SK-N-SH treated with all-trans-retinoic acid at 6 μM for 48 hours (cell line): ENCODE measurements at regions not wholly inside any gene's neighbourhood (a gene's known extent, or its start where the extent isn't known, plus 50 kb on each side); places are given as distances from the start of the nearest gene placed in this dataset.

ENCODE experiments used
- ARNTL ChIP-seq: fragments of 450-650 bp; formaldehyde crosslinking; IDR thresholded peaks from 2 replicates; pipeline ENCODE4 v1.5.0; 2020; ENCODE audit warnings: low read depth, mild to moderate bottlenecking, moderate library complexity, borderline replicate concordance
- ESRRG ChIP-seq: fragments of 250-450 bp; sonication (Bioruptor Pico); IDR thresholded peaks from 2 replicates; pipeline ENCODE4 v1.6.1; 2021; ENCODE audit warnings: mild to moderate bottlenecking
- ISL1 ChIP-seq: fragments of 250-450 bp; sonication (Bioruptor Pico); IDR thresholded peaks from 2 replicates; pipeline ENCODE4 v2.1.2; 2022; ENCODE audit warnings: mild to moderate bottlenecking, moderate library complexity
- OSR1 ChIP-seq: fragments of 250-450 bp; sonication (Bioruptor Pico); IDR thresholded peaks from 2 replicates; pipeline ENCODE4 v1.8.0; 2022; ENCODE audit warnings: moderate library complexity, mild to moderate bottlenecking, inconsistent platforms
- PPARA ChIP-seq: fragments of 250-450 bp; sonication (Bioruptor Pico); IDR thresholded peaks from 2 replicates; pipeline ENCODE4 v1.5.0; 2020; ENCODE audit warnings: mild to moderate bottlenecking, borderline replicate concordance
- RARB ChIP-seq: fragments of 250-450 bp; sonication (Bioruptor Pico); IDR thresholded peaks from 2 replicates; pipeline ENCODE4 v1.8.0; 2021; ENCODE audit warnings: mild to moderate bottlenecking, moderate library complexity
- SNAI2 ChIP-seq: fragments of 250-450 bp; sonication (Bioruptor Pico); IDR thresholded peaks from 2 replicates; pipeline ENCODE4 v1.5.0; 2020; ENCODE audit warnings: mild to moderate bottlenecking, moderate library complexity
- TCF4 ChIP-seq: fragments of 250-450 bp; sonication (Bioruptor Pico); IDR thresholded peaks from 2 replicates; pipeline ENCODE4 v1.8.0; 2021; ENCODE audit warnings: mild to moderate bottlenecking, moderate library complexity, borderline replicate concordance
- TOX ChIP-seq: fragments of 250-450 bp; sonication (Bioruptor Pico); IDR thresholded peaks from 2 replicates; pipeline ENCODE4 v1.8.0; 2021; ENCODE audit warnings: mild to moderate bottlenecking, moderate library complexity, borderline replicate concordance
- ZFP3 ChIP-seq: fragments of 250-450 bp; sonication (Bioruptor Pico); IDR thresholded peaks from 2 replicates; pipeline ENCODE4 v1.5.0; 2020; ENCODE audit warnings: mild to moderate bottlenecking, moderate library complexity
- ZNF565 ChIP-seq: fragments of 450-650 bp; formaldehyde crosslinking; conservative IDR thresholded peaks from 2 replicates; pipeline ENCODE4 v1.5.0; 2020; ENCODE audit warnings: low read depth, mild to moderate bottlenecking, moderate library complexity
- TF ChIP-seq, protein P1 (sequence below): fragments of 250-450 bp; sonication (Bioruptor Pico); IDR thresholded peaks from 2 replicates; pipeline ENCODE4 v1.8.0; 2021; ENCODE audit warnings: low read depth, mild to moderate bottlenecking, moderate library complexity, borderline replicate concordance
- TF ChIP-seq, protein P2 (sequence below): fragments of 250-450 bp; sonication (Bioruptor Pico); IDR thresholded peaks from 2 replicates; pipeline ENCODE4 v1.5.1; 2020; ENCODE audit warnings: low read depth, mild to moderate bottlenecking, moderate library complexity

DNA sequence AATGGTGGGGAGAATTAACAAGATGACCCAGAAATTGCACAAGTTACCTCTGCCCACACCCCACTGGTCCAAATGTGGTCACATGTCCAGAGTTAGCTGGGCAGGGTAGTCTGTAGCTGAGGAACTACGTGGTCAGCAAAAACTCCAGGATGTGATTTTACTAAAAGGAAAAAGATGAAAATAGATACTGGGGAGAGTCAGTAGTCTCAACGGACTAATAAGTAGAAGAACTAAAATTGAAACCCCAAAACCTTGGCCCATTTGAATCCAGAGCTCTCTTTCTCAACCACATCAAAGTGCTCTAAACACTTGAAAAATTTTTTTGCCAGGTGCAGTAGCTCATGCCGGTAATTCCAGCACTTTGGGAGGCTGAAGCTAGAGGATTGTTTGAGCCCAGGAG, 146.3 kb downstream of the SKIDA1 start:
- TF ChIP-seq ESRRG (CRISPR knock-in tag) (no peak), ZFP3 (CRISPR knock-in tag) (no peak), PPARA (CRISPR knock-in tag) (no peak), TOX (CRISPR knock-in tag) (no peak), RARB (CRISPR knock-in tag) (no peak), ARNTL (CRISPR knock-in tag) (no peak), ZNF565 (CRISPR knock-in tag) (no peak), ISL1 (CRISPR knock-in tag) (no peak), OSR1 (CRISPR knock-in tag) (no peak), SNAI2 (CRISPR knock-in tag) (no peak), TCF4 (CRISPR knock-in tag) (no peak)
- TF ChIP-seq, protein P1, sequence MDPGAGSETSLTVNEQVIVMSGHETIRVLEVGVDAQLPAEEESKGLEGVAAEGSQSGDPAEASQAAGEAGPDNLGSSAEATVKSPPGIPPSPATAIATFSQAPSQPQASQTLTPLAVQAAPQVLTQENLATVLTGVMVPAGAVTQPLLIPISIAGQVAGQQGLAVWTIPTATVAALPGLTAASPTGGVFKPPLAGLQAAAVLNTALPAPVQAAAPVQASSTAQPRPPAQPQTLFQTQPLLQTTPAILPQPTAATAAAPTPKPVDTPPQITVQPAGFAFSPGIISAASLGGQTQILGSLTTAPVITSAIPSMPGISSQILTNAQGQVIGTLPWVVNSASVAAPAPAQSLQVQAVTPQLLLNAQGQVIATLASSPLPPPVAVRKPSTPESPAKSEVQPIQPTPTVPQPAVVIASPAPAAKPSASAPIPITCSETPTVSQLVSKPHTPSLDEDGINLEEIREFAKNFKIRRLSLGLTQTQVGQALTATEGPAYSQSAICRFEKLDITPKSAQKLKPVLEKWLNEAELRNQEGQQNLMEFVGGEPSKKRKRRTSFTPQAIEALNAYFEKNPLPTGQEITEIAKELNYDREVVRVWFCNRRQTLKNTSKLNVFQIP (CRISPR knock-in tag) = no peak
- TF ChIP-seq, protein P2, sequence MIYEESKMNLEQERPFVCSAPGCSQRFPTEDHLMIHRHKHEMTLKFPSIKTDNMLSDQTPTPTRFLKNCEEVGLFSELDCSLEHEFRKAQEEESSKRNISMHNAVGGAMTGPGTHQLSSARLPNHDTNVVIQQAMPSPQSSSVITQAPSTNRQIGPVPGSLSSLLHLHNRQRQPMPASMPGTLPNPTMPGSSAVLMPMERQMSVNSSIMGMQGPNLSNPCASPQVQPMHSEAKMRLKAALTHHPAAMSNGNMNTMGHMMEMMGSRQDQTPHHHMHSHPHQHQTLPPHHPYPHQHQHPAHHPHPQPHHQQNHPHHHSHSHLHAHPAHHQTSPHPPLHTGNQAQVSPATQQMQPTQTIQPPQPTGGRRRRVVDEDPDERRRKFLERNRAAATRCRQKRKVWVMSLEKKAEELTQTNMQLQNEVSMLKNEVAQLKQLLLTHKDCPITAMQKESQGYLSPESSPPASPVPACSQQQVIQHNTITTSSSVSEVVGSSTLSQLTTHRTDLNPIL (CRISPR knock-in tag) = no peak
